Astrocyte (in vitro differentiated cells and primary cell): ENCODE measurements at regions not wholly inside any gene's neighbourhood (a gene's known extent, or its start where the extent isn't known, plus 50 kb on each side); places are given as distances from the start of the nearest gene placed in this dataset.

Source experiments
- EZH2 ChIP-seq: IDR thresholded peaks from 2 replicates; pipeline ENCODE4 v1.6.1; 2012; ENCODE audit warnings: mild to moderate bottlenecking, low read length, inconsistent platforms; ENCODE audit not compliant: insufficient read depth
- TF ChIP-seq, protein P1 (sequence below): IDR thresholded peaks from 2 replicates; pipeline ENCODE4 v1.5.1; 2011; ENCODE audit warnings: low read depth, mild to moderate bottlenecking, inconsistent platforms, low read length, moderate library complexity; ENCODE audit not compliant: insufficient read depth

DNA sequence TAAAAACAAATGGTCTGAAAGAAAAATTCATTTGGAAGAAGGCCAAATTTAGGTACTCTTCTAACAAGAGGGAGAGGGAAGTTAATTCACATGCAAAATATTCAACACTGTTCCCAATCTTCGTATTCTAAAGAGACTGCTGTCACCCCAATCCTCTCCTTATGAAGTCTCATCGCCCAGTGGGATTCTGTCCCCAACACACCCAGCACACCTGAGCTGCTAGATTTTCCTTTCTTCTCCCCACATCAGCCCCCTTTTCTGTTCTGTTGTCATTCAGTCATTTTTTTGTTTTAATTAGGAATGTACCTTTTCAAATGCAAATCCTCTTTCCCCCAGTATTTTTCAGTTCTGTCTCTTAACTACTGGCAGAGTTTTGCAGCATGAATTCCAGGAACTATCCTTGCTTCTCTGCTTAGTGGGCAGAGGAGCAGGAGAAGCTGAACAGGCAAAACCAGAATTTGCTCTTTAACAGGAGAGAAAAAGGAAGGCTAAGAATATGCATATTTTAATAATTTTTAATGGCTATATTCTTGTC is 366.9 kb downstream of the MAN2A1 start:
- TF ChIP-seq, protein P1, sequence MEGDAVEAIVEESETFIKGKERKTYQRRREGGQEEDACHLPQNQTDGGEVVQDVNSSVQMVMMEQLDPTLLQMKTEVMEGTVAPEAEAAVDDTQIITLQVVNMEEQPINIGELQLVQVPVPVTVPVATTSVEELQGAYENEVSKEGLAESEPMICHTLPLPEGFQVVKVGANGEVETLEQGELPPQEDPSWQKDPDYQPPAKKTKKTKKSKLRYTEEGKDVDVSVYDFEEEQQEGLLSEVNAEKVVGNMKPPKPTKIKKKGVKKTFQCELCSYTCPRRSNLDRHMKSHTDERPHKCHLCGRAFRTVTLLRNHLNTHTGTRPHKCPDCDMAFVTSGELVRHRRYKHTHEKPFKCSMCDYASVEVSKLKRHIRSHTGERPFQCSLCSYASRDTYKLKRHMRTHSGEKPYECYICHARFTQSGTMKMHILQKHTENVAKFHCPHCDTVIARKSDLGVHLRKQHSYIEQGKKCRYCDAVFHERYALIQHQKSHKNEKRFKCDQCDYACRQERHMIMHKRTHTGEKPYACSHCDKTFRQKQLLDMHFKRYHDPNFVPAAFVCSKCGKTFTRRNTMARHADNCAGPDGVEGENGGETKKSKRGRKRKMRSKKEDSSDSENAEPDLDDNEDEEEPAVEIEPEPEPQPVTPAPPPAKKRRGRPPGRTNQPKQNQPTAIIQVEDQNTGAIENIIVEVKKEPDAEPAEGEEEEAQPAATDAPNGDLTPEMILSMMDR = no peak
- no peak for TF ChIP-seq EZH2
